ENCODE measurements at regions not wholly inside any gene's neighbourhood (a gene's known extent, or its start where the extent isn't known, plus 50 kb on each side); places are given as distances from the start of the nearest gene placed in this dataset.
"Not testable (repeated sequence)": the region's sequence is repeated elsewhere in the genome, so short reads cannot be mapped to it uniquely, and the experiment has no call there.

DNA sequence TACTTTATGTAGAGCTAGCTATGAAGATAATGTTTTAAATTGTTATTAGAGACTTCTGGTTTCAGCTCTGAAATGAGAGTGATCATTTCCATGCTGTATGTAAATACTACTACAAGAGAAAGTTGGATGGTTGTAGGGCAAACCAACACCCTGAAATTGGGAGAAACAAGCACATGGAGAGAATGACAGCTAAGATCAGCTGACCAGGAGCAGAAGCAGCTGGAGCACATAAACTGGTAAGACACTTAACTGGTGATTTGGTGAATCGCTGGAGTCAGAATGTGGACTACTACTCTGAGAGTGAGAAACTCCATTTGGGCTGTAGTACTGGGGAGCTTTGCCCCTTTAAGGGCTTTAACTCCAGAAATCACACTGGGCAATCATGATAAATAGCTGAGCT is 226.8 kb downstream of the RND3 start:
- no peak for ATAC-seq (ENCODE audit: low FRiP score)
- no peak for DNase-seq (ENCODE audit: low spot score)
- TF ChIP-seq CTCF (IDR thresholded peaks at IDR 0.05): no peak

GRCh38 chr2:150259746-150260145 is 227.7 kb downstream of the RND3 start:
- DNase-seq (ENCODE audit: low spot score) (no peak), ATAC-seq (ENCODE audit: low FRiP score) (no peak)
- TF ChIP-seq CTCF (IDR thresholded peaks at IDR 0.05): no peak

DNA sequence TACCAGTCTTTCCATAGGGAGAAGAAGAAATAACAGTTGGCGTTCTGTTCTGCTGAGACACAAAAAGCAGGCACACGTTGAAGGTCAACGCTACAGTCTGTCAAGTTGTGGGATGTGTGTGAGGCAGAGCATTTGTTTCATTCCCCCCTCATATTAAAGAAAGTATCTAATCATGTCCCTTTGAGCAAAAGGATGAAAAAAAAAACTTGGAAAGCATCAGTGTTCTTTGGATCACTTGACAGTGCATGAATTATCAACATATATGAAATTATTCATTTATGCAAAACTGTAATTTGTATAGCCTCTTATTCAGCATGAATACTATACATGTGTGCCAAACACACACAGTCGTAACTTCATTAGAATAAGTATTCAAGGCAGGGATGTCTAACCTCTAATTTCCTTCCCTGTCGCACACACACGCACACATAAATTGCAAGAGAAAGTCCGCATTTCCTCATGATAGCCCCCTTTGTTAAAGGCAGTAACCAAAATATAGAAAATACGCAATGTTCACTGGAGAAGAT is 228.6 kb downstream of the RND3 start:
- TF ChIP-seq CTCF (IDR thresholded peaks at IDR 0.05): no peak
- ATAC-seq (ENCODE audit: low FRiP score) (no peak), DNase-seq (ENCODE audit: low spot score) (no peak)

- no peak for TF ChIP-seq CTCF (IDR thresholded peaks at IDR 0.05)
- no peak for ATAC-seq (ENCODE audit: low FRiP score)
- no peak for DNase-seq (ENCODE audit: low spot score)
Observed at GRCh38 chr2:150256736-150257135, 230.7 kb downstream of the RND3 start.

DNA sequence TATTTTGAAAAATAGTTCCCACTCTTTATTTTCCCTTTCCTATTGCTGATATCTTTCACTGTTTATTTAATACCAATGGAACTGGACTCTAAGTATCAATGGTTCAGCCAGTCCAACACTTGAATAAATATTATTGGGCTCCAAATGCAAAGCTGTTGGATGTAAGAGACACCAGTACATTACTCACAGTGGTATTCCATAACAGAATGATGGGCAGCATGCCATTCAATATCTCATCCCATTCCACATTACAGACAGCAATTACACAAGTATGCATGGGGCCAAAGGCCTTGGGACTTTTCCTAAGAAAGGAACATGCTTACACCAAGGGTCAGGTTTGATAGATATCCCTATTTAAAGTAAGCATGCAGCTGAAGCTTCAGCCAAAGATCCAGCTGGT is 231.9 kb downstream of the RND3 start:
- TF ChIP-seq CTCF (IDR thresholded peaks at IDR 0.05): no peak
- ATAC-seq (ENCODE audit: low FRiP score) (no peak), DNase-seq (ENCODE audit: low spot score) (no peak)

DNA sequence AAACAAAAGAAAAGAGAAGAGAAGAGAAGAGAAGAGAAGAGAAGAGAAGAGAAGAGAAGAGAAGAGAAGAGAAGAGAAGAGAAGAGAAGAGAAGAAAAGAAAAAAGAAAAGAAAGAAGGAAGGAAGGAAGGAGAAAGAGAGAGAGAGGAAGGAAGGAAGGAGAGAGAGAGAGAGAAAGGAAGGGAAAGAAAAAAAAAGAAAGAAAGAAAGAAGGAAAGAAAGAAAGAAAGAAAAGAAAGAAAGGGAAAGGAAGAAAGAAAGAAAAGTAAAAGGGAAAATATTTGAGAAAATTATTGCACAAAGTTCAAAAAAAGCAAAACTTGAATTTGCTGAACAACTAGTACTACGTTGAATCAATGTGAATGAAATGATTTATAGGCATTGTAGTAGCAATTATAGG is 237.7 kb downstream of the RND3 start:
- not testable (repeated sequence) for ATAC-seq (ENCODE audit: low FRiP score); DNase-seq (ENCODE audit: low spot score)

DNA sequence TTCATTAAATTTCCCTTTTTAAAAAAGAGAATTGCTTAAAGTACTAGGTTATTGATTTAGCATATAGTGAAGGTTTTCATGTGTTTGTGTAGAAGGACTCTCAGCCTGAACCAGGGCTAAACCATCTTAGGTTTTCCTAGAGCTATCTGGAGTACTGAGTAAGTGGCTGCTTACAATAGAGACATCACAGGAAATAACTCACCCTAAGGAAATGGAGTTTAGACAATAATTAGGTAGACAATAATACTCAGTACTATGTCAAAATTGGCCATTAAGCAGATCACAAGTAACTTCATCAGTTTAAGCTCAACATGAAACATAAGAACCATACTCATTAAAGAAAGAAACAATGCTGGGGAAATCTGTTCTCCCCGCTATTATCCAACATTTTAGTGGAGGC is 240.0 kb downstream of the RND3 start:
- no peak for TF ChIP-seq CTCF (IDR thresholded peaks at IDR 0.05)
- no peak for DNase-seq (ENCODE audit: low spot score)
- no peak for ATAC-seq (ENCODE audit: low FRiP score)

All from omental fat pad (tissue), 3 donors.